Fibroblast of mammary gland (primary cell): ENCODE measurements at regions not wholly inside any gene's neighbourhood (a gene's known extent, or its start where the extent isn't known, plus 50 kb on each side); places are given as distances from the start of the nearest gene placed in this dataset.
"Not testable (repeated sequence)": the region's sequence is repeated elsewhere in the genome, so short reads cannot be mapped to it uniquely, and the experiment has no call there.

Experiments used
- DNase-seq: peaks from one replicate; pipeline ENCODE4 v3.0.0-alpha.2; 2010; ENCODE audit warnings: low read depth
- H3K4me3 ChIP-seq: 2 replicates; pipeline ENCODE4 v1.5.1; 2011; ENCODE audit warnings: low read depth, mild to moderate bottlenecking, low read length, moderate library complexity; ENCODE audit not compliant: control insufficient read depth
- TF ChIP-seq, protein P1 (sequence below): conservative IDR thresholded peaks from 2 replicates; pipeline ENCODE4 v1.5.1; 2011; ENCODE audit warnings: low read depth, low read length, inconsistent platforms; ENCODE audit not compliant: control insufficient read depth, insufficient read depth

DNA sequence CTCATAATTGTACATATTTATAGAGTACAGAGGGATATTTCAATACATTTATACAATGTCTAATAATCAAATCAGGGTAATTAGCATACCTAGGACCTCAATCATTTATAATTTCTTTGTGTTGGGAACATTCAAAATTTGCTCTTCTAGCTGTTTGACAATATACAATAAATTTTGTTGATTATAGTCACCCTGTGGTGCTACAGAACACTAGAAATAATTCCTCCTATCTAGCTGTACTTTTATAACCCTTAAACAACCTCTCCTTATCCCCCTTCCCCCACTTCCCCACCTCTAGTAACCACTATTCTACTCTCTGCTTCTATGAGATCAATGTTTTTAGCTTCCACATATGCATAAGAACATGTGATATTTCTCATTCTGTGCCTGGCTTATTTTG lies 328.4 kb upstream of the RBMS1 start:
- no peak for DNase-seq
- TF ChIP-seq, protein P1, sequence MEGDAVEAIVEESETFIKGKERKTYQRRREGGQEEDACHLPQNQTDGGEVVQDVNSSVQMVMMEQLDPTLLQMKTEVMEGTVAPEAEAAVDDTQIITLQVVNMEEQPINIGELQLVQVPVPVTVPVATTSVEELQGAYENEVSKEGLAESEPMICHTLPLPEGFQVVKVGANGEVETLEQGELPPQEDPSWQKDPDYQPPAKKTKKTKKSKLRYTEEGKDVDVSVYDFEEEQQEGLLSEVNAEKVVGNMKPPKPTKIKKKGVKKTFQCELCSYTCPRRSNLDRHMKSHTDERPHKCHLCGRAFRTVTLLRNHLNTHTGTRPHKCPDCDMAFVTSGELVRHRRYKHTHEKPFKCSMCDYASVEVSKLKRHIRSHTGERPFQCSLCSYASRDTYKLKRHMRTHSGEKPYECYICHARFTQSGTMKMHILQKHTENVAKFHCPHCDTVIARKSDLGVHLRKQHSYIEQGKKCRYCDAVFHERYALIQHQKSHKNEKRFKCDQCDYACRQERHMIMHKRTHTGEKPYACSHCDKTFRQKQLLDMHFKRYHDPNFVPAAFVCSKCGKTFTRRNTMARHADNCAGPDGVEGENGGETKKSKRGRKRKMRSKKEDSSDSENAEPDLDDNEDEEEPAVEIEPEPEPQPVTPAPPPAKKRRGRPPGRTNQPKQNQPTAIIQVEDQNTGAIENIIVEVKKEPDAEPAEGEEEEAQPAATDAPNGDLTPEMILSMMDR: no peak
- no peak overlapping the region for H3K4me3 ChIP-seq

DNA sequence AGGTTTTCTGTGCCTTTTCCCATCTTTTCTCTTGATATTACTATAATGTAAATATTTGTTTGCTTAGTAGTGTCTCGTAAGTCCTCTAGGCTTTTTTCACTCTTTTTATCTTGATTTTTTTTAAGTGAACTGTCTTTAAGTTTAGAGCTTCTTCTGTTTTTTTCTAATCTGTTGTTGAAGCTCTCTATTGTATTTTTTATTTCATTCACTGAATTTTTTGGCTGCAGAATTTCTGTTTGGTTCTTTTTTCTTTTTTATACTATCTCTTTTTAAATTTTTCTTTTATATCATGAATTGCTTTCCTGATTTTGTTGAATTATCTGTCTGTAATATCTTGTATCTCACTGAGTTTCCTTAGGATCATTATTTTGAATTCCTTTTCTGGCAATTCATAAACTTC lies 331.8 kb upstream of the RBMS1 start:
- TF ChIP-seq, protein P1: no peak
- no peak for DNase-seq
- no peak overlapping the region for H3K4me3 ChIP-seq

DNA sequence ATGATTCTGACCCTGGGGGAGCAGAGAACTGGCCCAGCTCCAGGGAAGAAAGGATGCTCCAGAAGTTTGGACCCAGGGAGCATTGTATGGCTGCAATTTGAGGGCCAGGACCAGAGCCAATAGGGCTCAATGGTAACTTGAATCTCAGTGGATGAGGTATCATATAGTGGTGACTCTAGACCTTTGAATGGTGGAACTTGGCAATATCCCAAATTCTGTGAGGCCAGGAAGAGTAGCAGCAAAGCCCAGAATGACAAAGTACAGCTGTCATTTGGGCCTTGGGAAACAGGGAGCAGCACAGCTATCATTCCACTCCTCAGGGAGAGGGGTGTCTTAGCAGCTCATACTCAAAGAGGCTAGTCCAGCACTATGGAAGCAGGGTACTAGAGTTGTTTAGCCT lies 332.9 kb upstream of the RBMS1 start:
- TF ChIP-seq, protein P1: no peak
- H3K4me3 ChIP-seq: no peak overlapping the region
- no peak for DNase-seq

DNA sequence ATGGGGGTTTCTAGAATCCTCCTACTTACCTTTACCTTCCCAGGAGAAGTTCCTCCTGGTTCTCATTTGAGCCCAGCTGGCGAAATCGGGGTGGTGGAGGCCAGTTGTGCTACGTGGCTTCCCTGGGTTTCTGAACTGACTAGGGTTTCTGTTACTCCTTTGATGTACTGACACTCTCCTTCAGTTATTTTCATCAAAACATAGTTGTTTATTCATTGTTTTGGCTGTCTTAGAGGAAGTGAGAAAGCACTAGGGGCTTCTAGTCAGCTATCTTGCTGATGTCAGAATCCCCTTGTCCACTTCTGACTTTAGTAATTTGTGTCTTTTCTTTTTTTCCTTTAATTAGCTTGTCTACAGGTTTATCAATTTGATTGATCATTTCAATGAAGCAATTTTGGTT lies 332.2 kb upstream of the TANK start:
- DNase-seq: no peak
- no peak overlapping the region for H3K4me3 ChIP-seq
- TF ChIP-seq, protein P1: no peak

DNA sequence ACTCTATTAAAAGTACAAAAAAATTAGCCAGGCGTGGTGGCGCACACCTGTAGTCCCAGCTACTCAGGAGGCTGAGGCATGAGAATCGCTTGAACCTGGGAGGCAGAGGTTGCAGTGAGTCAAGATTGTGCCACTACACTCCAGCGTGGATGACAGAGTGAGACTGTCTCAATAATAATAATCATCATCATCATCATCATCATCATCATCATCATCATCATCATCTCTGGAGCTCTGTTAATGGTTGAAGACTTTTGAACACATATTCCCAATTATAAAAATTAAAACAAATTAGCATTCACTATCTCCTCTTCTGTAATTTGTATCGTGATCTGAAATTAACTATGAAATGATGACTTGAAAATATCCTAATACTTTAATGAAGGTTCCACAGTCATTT lies 327.8 kb upstream of the TANK start:
- not testable (repeated sequence) for H3K4me3 ChIP-seq, DNase-seq

DNA sequence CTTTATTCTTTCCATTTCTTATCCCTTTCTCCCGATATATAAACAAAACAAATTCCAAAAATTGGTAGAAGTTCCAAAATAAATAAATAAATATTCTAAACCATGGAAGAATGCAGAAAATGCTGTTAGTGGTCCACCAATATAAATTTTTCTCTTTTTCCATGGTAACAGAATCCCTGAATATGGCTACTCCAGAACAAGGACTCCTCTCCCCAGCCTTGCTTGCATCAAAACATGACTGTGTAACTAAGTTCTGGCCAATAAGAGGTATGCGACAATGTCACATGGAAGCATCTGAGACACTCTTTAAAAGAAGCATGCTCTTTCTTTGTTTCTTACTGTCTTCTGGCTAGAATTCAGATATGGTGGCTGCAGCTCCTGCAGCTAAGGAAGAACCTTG lies 325.1 kb upstream of the TANK start:
- no peak overlapping the region for H3K4me3 ChIP-seq
- DNase-seq: no peak
- TF ChIP-seq, protein P1: no peak

DNA sequence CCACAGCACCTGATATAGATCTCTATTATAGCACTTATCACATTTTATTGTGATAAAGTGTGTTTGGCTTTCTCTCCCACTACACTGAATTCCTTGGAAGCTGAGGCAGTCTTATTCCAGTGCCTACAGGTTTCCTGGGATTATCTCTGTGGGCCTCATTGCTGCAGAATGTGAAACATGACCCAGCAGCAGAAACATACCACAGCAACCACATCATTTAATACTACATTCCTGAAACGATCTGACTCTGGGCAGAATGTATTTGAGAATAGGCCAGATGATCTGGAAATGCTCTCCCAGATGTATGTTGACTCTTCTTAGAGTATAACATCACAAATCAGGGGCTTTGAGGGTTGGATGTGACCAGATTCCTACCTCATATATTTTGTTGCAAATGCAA lies 323.5 kb upstream of the TANK start:
- DNase-seq: peak; percentile 89
- H3K4me3 ChIP-seq: no peak overlapping the region
- TF ChIP-seq, protein P1: no peak
